GM21526 (cell line): ENCODE measurements at regions not wholly inside any gene's neighbourhood (a gene's known extent, or its start where the extent isn't known, plus 50 kb on each side); places are given as distances from the start of the nearest gene placed in this dataset.
"Not testable (repeated sequence)": the region's sequence is repeated elsewhere in the genome, so short reads cannot be mapped to it uniquely, and the experiment has no call there.

Experiments
- ATAC-seq: cut with Tn5 transposase; IDR thresholded peaks from one replicate; pipeline ENCODE4 v1.9.1; 2021; ENCODE audit warnings: moderate library complexity; ENCODE audit not compliant: unreplicated experiment, low FRiP score

DNA sequence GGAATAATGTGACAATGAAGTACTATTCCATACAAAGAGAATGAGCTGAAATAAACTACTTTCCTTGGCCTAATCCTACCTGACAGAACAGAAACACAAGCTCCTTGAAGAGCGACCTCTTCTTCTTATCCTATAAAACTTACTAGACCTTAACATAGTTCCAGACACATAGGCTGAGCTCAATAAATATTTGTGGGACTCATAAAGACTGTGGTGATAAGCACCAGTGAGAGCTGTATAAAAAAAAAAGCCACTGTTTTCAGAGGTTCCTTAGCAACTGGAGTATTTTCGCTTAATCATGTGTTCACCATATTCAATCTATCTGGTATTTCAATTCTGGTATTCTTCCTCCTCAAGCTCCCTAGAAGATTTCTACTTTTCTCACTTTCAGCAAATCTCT is 1129.6 kb downstream of the STPG2 start:
- no peak for ATAC-seq

DNA sequence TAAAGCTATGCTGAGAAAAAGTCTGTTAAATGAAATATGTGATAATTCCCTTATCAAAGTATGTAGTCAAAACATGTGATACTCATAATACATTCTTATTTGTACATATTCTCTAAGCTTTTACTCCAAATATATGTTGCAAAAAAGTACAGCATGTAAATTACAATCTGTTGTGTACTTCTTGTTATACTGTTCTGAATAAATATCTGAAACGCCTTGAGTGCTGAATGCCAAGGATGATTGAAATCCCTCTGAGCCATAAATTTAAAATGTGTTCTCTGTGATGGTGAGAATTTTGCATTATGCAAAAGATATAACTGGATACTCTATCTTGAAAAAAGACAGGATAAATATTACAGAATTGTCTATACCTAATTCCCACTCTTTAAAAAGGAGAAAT is 1128.0 kb downstream of the STPG2 start:
- no peak for ATAC-seq

DNA sequence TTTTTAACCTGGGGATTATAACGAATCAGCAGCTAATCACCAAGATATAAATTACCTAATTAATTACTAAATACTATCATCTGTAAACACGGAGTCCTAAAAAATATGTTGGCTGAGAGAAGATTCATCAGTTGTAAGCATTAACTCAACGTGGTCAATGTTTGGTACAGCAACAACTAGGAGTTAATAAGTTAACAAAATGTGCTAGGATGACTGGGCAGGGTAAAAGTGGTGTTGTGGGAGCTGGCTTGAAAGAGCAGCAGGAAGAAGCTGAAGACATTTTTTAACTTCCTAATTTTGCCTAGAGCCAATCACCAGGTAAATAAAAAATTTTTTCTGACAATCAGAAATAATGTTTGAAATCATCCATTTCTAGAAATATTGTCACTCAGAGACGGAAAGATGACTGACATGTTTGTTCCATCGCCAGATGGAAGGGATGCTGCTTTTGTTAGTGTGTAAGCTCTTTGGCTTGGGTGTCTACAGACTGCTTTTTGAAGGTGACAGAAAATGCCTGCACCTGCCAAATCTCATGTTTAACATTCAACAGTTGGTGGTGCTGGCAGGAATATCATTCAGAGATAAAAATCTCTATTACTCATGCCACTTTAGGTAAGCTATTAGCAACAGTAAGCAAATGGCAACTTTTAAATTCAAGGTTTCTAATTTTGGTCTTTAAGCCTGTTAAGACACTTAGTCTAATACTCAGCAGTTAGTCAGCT is 1126.9 kb downstream of the STPG2 start:
- ATAC-seq, result no peak

DNA sequence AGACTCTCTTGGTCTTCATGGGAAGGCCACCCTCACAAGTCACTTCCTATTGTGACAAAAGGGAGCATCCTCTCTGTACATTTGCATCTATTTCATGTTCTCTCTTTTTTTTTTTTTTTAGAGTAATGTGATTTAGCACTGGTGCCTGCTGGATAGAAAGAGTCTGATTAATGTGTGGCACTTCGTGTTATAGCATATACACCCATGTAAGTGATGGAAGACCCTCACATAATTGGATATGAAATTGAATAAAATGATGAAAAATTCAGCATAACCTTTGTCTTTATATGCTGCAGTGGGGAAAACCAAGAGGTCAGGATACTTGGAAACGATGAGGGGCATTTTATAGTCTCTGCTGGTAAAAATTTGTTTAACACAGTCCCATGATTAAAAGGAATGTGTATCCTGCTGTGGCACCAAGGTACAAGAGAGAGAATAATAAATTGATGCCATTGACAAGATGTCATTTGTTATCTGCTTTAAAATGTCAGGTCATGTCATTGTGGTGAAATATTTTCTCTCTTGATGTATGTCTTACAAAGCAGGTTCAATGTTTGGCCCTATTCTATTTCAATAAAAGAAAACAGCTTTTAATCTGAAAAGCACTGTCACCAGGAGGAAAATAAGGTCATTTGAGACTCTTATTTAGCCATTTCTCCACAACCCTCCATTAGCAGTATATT is 1115.4 kb downstream of the STPG2 start:
- no peak for ATAC-seq

DNA sequence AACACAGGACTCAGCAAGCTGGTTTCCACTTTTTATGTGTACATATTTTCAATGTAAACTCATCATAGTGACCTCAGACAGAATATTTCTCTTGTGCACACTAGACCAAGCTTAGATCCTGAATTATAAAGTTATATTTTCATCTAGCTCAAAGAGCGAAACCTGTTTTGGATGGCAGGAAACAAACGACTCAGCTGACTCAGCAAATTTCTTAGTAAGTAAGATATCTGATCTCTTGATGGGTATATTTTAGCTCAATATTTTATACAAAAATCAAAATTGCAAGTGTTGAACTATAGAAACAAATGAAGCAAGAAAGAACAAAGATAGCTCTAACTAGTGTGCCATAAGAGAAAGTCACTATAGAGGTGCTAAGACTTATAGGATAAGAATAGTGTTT is 1114.5 kb downstream of the STPG2 start:
- ATAC-seq, result no peak

DNA sequence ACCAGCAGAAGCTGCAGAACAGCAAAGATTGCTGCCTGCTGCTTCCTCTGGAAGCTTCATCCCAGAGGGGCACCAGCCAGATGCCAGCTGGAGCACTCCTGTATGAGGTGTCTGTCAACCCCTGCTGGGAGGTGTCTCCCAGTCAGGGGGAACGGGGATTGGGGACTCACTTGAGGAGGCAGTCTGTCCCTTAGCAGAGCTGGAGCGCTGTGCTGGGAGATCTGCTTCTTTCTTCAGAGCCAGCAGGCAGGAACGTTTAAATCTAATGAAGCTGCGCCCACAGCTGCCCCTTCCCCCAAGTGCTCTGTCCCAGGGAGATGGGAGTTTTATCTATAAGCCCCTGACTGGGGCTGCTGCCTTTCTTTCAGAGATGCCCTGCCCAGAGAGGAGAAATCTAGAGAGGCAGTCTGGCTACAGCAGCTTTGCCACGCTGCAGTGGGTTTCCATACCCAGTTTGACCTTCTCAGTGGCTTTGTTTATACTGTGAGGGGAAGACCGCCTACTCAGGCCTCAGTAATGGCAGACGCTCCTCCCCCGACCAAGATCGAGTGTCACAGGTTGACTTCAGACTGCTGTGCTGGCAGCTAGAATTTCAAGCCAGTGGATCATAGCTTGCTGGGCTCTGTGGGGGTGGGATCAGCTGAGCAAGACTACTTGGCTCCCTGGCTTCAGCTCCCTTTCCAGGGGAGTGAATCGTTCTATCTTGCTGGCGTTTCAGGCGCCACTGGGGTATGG is 1105.7 kb downstream of the STPG2 start:
- ATAC-seq, result not testable (repeated sequence)

DNA sequence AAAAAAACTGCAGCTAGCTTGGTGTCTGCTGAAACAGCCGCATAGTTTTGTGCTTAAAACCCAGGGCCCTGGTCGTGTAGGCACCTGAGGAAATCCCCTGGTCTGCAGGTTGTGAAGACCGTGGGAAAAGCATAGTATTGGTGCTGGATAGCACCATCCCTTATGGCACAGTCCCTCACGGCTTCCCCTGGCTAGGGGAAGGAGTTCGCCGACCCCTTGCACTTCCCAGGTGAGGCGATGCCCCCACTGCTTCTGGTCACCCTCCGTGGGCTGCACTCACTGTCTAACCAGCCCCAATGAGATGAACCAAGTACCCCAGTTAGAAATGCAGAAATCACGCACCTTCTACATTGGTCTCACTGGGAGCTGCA is 1105.1 kb downstream of the STPG2 start:
- no peak for ATAC-seq

DNA sequence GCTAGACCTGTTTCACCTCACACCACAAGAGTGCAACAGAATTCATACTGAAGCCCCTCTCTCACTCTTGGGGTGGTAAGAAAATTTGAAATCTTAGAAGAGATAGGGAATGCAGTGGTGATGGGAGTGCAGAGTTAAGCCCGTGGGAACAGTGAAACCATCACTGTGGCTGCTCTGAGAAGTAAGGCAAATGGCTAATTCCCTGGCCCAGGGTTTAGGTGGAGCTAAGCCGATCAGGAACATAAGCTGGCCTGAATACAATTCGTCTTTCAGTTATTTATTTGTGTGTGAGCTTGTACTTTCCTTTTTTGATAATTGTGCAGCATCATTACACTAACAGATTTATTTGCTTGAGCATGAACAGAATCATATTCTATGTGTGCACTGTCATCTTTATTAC is 1070.6 kb downstream of the STPG2 start:
- no peak for ATAC-seq

DNA sequence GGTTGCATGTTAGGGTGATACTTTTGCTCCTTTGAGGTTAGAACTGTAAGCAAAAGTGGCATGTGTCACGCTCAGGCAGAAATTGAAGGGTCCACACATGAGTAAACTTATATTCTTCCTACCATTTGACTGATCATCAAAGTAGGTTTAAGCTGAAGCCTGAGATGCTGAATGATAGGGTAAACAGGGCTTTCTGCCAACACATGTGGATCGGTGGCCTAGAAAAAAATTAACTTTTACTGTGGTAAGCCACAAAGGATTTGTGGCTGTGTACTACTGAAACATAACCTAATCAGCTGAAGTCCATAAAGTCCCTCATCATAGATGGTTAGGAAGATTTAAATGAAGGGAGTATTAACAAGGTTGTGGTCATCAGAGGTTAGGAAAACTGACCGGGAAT is 1070.1 kb downstream of the STPG2 start:
- no peak for ATAC-seq

DNA sequence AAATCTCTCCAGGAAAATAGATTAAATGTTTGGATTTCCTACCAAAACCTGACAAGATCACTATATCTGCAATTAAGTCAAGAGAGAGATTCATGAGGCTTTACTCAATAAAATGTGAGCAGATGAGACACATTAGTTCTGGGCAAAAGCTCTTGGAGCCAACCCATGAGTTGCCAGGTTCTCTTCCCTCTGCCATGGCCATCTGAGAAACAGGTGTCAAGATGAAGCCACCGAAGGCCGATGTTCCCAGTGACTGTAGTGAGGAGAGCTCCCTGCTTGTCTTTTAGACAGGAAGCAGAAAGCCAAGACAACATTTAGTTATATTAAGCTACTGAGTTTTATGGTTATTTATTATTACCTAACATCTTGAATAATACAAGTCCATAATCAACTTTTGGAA is 1068.7 kb downstream of the STPG2 start:
- ATAC-seq, result no peak

DNA sequence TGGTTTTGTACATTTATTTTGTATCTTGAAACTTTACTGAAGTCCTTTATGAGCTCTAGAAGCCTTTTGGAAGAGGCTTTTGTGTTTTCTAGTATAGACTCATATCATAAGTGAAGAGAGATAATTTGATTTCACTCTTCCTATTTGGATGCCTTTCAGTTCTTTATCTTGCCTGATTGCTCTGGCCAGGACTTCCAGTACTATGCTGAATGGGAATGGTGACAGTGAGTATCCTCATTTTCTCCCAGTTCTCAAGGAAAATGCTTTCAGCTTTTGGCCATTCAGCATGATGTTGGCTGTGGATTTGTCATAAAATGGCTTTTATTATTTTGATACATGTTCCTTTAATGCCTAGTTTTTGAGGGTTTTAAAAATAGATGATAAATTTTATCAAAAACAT is 1061.3 kb downstream of the STPG2 start:
- ATAC-seq, result no peak

DNA sequence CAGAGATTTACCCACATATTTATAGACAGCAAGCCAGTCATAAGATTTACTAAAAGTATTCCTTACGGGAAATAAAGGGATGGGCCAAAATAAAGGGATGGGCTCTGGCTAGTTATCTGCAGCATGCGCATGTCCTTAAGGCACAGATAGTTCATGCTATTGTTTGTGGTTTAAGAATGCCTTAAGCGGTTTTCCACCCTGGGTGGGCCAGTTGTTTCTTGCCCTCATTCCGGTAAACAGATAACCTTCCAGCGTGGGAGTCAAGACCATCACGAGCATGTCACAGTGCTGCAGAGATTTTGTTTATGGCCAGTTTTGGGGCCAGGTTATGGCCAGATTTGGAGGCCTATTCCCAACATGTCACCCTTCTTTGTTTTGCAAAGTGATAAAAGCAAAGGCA is 1046.2 kb downstream of the STPG2 start:
- ATAC-seq, result not testable (repeated sequence)

DNA sequence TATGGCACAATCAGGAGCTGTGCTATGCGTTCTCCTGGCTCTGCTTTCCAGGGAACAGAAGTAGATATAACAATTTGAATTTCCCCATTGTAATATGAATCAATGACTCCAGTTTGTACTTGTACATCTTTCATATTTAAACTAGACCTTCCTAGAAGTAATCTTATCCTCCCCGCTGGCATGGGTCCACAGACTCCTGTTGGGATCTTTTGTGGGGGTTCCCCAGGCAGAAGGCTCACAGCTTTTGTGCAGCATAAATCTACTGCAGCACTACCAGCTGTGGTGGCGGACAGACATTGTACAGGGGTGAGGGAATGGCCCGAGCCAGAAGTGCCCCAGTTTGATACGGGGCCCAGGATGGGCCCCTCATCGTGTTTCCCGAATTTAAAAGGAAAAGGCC is 1042.1 kb downstream of the STPG2 start:
- ATAC-seq, result not testable (repeated sequence)

DNA sequence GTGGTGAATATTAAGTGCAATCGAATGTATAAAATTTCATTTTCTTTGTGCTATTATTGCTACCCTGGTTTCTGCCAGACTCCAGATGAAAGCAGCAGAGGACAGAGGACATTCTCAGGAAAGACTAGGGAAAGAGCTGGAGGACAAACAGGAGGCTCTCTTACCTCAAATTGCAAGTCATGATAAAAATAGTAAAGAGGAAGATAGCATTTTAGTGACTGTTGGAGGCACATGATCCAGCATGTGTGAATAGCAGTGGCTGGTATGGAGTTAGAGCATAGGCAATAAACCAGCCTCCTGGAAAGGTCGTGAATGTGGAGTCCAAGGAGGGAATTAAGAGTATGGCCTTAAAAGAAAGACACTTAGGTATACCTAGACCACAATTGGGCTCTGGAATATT is 1040.0 kb downstream of the STPG2 start:
- ATAC-seq, result no peak

DNA sequence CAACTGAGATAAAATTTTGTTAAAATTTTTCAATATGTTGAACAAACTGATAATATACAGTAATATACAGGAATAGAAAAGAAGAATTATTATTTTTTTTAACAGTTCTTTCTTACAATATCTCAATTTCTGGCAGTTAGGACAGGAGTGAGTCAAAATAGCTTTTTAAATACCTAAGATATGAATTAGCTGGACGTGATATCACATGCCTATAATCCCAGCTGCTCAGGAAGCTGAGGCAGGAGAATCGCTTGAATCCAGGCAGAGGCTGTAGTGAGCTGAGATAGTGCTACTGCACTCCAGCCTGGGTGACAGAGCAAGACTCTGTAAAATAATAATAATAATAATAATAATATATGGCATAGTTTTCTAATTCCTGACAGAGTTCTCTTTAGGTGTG is 1039.3 kb downstream of the STPG2 start:
- no peak for ATAC-seq

DNA sequence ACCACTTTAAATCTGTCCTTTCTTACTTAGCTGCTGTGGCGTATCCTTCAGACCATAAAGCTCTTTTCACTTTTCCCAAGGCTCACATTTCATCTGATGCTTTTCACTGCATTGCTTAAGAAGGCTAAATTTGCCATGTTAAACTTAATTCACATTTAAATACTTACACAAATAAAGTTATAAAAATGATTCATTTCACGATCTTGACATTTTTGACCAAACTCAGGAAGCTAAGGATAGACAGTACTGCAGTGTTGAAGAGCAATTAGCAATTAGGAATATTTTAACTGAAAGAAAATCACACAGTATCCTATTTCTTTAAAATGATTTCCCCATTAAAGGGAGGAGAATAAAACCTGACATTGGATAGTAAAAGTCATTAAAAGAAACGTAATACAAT is 1038.6 kb downstream of the STPG2 start:
- no peak for ATAC-seq

DNA sequence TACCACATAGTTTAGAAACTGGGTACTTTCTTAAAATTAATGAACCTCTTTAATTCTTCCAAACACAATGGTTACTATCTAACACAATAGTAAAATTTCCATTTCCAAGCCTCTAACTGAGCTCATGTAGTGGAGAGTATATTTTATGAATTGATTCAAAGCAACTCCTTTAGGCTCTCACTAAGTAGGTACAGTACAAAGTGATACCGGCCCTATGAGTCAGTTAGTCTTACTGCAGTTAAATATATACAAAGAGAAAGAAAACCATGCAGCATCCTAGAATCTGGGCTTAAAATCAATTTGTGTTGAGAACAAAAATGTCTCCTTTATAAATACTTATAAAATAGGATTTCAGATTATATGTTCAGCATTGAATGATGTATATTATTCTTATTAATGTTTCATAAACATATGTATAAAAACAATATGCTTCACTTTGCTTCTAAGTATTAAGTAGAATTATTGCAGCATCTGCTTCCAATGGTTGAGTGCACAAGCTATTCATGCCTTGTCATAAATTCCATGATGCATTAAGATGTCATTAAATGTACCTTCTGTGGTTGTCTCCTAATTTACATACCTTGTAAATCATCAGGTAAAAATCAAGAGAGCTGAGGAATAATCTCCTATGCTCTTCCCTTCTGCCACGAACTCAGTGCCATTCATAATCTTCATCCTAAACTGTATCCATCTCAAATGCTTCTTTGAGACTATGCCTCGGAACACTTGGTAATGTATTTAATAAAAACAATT is 1037.8 kb downstream of the STPG2 start:
- no peak for ATAC-seq

DNA sequence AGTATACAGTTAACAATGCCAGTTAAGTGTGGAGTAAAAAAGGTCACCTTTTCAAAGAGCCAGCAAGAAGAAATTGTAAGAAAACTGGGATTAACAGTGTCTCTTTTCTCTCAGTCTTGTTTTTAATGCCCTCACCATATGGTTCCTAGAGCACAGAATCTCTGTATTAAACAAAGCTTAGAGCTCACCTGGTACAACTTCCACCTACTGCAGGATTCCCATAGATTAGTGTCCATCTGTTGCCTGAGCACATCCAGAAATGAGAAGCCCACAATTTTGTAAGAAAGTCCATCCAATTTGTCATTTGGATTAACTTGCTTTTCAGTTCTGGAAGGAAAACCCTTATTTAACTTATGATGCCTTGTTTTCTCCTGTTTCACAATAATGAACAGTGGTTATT is 1037.1 kb downstream of the STPG2 start:
- ATAC-seq, result no peak

DNA sequence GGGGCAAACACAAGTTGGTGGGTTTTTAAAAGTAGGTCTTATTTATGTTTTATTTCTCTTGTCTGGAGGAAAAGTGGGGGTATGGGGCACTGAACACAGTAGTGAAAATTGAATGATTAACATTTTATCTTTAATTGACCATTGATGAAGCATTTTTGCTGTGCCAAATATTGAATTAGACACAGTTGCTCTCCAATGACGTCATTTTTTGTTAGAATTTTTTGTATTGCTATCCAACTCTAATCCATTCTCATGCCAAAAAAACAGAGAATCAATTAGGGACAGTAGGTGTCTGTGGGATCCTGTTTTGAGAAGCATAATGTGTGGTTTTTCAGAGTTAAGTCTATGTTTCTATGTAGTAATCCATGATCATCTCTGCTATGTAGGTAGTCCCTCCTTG is 1032.8 kb downstream of the STPG2 start:
- no peak for ATAC-seq

DNA sequence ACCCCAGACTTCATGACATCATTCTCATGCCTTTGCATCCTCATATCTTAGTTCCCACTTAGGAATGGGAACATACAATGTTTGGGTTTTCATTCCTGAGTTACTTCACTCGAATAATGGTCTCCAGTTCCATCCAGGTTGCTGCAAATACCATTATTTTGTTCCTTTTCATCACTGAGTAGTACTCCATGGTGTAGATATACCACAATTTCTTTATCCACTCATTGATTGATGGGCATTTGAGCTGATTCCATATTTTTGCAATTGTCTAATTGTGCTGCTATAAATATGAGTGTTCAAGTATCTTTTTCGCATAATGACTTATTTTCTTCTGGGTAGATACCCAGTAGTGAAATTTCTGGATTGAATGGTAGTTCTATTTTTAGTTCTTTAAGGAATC is 1026.8 kb downstream of the STPG2 start:
- ATAC-seq, result no peak

DNA sequence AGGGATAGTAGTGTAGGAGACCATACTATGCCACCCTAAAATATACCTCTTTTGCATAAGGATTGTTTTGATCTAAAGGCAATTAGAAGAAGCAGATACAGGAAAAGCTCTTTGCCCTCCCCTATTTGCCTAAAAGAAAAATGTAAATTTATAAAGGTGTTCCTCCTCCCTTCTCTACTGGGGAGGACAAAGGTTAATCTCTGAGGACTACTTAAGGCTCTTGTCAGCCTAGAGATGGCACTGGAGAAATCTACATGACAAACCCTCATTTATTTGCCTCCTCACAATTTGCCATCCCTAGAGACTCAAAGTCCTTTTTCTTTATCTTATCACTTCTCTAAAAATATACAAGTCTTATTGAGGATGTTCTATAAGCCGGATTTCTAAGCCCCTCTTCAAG is 1021.8 kb downstream of the STPG2 start:
- ATAC-seq, result no peak
